ENCODE measurements at regions not wholly inside any gene's neighbourhood (a gene's known extent, or its start where the extent isn't known, plus 50 kb on each side); places are given as distances from the start of the nearest gene placed in this dataset.

GRCh38 chr17:51427856-51428255, 167.5 kb downstream of the UTP18 start:
- no peak for TF ChIP-seq POLR2A (IDR thresholded peaks at IDR 0.05)
- TF ChIP-seq, protein P1, sequence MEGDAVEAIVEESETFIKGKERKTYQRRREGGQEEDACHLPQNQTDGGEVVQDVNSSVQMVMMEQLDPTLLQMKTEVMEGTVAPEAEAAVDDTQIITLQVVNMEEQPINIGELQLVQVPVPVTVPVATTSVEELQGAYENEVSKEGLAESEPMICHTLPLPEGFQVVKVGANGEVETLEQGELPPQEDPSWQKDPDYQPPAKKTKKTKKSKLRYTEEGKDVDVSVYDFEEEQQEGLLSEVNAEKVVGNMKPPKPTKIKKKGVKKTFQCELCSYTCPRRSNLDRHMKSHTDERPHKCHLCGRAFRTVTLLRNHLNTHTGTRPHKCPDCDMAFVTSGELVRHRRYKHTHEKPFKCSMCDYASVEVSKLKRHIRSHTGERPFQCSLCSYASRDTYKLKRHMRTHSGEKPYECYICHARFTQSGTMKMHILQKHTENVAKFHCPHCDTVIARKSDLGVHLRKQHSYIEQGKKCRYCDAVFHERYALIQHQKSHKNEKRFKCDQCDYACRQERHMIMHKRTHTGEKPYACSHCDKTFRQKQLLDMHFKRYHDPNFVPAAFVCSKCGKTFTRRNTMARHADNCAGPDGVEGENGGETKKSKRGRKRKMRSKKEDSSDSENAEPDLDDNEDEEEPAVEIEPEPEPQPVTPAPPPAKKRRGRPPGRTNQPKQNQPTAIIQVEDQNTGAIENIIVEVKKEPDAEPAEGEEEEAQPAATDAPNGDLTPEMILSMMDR (IDR thresholded peaks at IDR 0.05) = no peak

Data from adrenal gland (tissue), 5 donors.